ENCODE measurements at regions not wholly inside any gene's neighbourhood (a gene's known extent, or its start where the extent isn't known, plus 50 kb on each side); places are given as distances from the start of the nearest gene placed in this dataset.

DNA sequence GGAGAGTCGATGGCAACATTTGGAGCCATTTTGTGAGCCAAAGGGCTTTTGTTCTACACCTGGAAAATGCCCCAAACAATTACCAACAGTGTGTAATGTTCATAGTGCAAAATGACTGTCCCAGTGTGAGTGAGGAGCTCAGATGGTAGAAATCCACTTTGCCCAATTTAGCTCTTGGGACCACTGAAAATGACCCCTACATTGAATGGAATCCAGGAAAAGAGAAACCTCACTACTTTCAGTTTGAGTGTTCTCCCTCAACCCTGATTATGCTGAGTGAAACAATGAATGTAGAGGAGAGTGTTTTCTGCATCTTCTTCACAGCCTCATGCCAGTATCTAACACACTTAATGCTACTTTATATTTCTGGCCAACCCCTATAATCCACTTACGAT lies 84.9 kb upstream of the NRN1 start:
- Histone ChIP-seq H3K4me2 (ENCODE audit: insufficient read depth, low read length) (no peak overlapping the region), H3K9ac (ENCODE audit: low read depth, low read length) (no peak overlapping the region), H3K27me3 (ENCODE audit: insufficient read depth, low read length, poor library complexity) (peaks cover 4% of the 10 kb centered on the region), H2AFZ (ENCODE audit: low read depth, low read length) (no peak overlapping the region), H3K9me3 (ENCODE audit: insufficient read depth, low read length, severe bottlenecking) (no peaks in the 10 kb centered on the region), H3K36me3 (ENCODE audit: insufficient read depth, low read length) (no peaks in the 10 kb centered on the region), H3K27ac (ENCODE audit: low read length) (no peak overlapping the region), H3K4me3 (ENCODE audit: low read depth in 1 of 2, low read length in 2 of 2) (no peak overlapping the region), H3K79me2 (ENCODE audit: insufficient read depth, low read length) (no peaks in the 10 kb centered on the region), H3K4me1 (ENCODE audit: insufficient read depth, low read length) (no peaks in the 10 kb centered on the region), H4K20me1 (ENCODE audit: insufficient read depth, low read length) (no peaks in the 10 kb centered on the region)
- ATAC-seq (ENCODE audit: insufficient read depth, low read depth) (no peak), DNase-seq (no peak)
- TF ChIP-seq EZH2 (IDR thresholded peaks at IDR 0.05; ENCODE audit: borderline replicate concordance, low read depth, low read length, severe bottlenecking), result no peak
- TF ChIP-seq, protein P1, sequence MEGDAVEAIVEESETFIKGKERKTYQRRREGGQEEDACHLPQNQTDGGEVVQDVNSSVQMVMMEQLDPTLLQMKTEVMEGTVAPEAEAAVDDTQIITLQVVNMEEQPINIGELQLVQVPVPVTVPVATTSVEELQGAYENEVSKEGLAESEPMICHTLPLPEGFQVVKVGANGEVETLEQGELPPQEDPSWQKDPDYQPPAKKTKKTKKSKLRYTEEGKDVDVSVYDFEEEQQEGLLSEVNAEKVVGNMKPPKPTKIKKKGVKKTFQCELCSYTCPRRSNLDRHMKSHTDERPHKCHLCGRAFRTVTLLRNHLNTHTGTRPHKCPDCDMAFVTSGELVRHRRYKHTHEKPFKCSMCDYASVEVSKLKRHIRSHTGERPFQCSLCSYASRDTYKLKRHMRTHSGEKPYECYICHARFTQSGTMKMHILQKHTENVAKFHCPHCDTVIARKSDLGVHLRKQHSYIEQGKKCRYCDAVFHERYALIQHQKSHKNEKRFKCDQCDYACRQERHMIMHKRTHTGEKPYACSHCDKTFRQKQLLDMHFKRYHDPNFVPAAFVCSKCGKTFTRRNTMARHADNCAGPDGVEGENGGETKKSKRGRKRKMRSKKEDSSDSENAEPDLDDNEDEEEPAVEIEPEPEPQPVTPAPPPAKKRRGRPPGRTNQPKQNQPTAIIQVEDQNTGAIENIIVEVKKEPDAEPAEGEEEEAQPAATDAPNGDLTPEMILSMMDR (IDR thresholded peaks at IDR 0.05; ENCODE audit: borderline replicate concordance, extremely low read depth, low read length, poor library complexity, severe bottlenecking), result no peak

DNA sequence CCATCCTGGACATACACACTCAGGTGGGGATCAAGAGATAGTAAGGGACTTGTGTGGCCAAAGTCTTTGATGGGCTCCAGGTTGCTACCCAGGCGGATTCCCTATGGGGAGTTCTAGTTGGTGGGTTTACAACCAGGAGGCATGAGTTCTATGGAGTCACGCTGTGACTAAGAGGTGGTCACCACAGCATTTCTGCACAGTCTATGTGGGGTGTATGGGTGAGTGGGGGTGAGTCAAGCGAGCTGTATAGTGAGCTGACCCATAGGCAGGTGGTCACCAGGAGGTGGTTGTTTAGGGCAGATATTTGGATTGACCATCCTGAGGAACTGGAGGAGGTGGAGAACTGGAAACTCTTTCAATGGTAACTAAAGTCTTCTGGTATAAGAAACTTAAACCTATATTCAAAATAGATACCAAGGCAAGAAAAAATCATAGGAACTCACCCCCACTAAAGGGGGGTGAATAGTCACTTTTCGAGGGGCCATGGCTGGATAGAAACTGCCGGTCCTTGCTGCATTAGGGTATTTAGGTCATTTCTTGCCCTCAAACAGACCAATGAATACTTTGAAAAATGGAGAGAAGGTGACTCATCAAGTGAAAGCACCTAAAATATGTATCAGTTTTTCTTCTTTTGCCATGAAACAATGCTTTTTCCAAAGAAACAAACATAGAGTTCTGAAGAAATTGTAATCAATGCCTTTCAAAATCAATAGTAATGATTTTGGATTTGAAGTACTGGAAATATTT lies 84.3 kb upstream of the NRN1 start:
- Histone ChIP-seq H2AFZ (ENCODE audit: low read depth, low read length) (no peak overlapping the region), H3K9ac (ENCODE audit: low read depth, low read length) (no peak overlapping the region), H3K4me2 (ENCODE audit: insufficient read depth, low read length) (no peak overlapping the region), H3K27me3 (ENCODE audit: insufficient read depth, low read length, poor library complexity) (peaks cover 4% of the 10 kb centered on the region), H3K9me3 (ENCODE audit: insufficient read depth, low read length, severe bottlenecking) (no peaks in the 10 kb centered on the region), H3K4me3 (ENCODE audit: low read depth in 1 of 2, low read length in 2 of 2) (no peak overlapping the region), H3K36me3 (ENCODE audit: insufficient read depth, low read length) (no peaks in the 10 kb centered on the region), H4K20me1 (ENCODE audit: insufficient read depth, low read length) (no peaks in the 10 kb centered on the region), H3K4me1 (ENCODE audit: insufficient read depth, low read length) (no peaks in the 10 kb centered on the region), H3K79me2 (ENCODE audit: insufficient read depth, low read length) (no peaks in the 10 kb centered on the region), H3K27ac (ENCODE audit: low read length) (no peak overlapping the region)
- DNase-seq (no peak), ATAC-seq (ENCODE audit: insufficient read depth, low read depth) (no peak)
- TF ChIP-seq, protein P1 (IDR thresholded peaks at IDR 0.05; ENCODE audit: borderline replicate concordance, extremely low read depth, low read length, poor library complexity, severe bottlenecking), result no peak
- no peak for TF ChIP-seq EZH2 (IDR thresholded peaks at IDR 0.05; ENCODE audit: borderline replicate concordance, low read depth, low read length, severe bottlenecking)

DNA sequence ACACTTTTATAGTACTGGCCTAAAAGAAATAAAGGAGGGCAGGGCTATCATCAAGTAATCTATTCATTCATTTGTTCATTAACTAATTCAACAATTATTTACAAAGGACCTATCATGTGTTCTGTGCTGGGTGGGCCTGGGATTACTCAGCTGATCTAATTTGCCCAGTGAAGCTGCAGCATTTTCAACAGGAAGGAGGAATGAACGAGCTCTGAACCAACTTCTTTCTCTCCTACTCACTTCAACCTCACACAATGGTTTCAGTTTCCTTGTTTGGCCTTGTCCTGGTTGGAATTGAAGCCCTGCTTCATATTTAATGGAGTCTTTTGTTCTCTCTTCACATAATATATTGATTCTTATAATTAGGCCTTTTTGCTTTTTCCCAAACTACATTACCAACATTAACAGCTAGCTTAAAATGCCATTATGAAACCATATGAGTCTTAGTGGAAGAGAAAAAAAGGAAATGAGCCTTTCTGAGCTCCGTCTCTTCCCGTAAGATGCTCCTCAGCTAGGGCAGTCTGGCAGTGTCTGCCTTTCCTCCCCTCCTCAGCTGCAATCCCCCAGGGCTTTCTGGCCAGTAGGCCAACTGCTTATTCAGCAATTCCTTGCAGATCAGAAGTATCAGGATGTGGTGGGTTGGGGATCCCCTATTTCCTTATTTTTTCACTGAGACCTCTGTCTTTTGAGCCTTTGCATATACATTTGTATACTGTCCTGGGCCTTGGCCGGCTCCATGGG lies 79.4 kb upstream of the NRN1 start:
- no peak for TF ChIP-seq EZH2 (IDR thresholded peaks at IDR 0.05; ENCODE audit: borderline replicate concordance, low read depth, low read length, severe bottlenecking)
- Histone ChIP-seq H3K4me3 (ENCODE audit: low read depth in 1 of 2, low read length in 2 of 2) (no peak overlapping the region), H3K9me3 (ENCODE audit: insufficient read depth, low read length, severe bottlenecking) (peaks cover 5% of the 10 kb centered on the region), H4K20me1 (ENCODE audit: insufficient read depth, low read length) (no peaks in the 10 kb centered on the region), H3K4me2 (ENCODE audit: insufficient read depth, low read length) (no peak overlapping the region), H3K4me1 (ENCODE audit: insufficient read depth, low read length) (no peaks in the 10 kb centered on the region), H3K27me3 (ENCODE audit: insufficient read depth, low read length, poor library complexity) (peaks cover 13% of the 10 kb centered on the region), H3K9ac (ENCODE audit: low read depth, low read length) (no peak overlapping the region), H2AFZ (ENCODE audit: low read depth, low read length) (no peak overlapping the region), H3K27ac (ENCODE audit: low read length) (no peak overlapping the region), H3K79me2 (ENCODE audit: insufficient read depth, low read length) (no peaks in the 10 kb centered on the region), H3K36me3 (ENCODE audit: insufficient read depth, low read length) (no peaks in the 10 kb centered on the region)
- DNase-seq (no peak), ATAC-seq (ENCODE audit: insufficient read depth, low read depth) (no peak)

DNA sequence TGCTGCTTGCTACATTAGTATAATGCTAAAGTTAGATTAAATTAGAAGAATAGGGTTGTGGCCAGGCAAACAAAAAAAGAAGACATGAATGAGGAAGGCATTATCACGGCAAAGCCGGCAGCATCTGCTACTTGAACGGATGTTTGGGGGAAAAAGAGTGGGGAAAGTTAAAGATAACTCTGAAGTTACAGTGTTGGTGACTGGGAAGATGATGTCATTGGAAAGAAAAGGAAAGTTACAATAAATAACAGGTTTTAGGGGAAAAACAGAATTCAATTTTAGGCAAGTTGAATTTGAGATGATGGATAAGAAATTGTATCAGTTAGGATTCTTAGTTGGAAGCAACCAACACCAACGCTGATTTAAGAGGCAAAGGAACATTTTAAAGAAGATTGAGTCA lies 74.2 kb upstream of the NRN1 start:
- no peak for DNase-seq
- H3K4me1 ChIP-seq (ENCODE audit: insufficient read depth, low read length), result no peaks in the 10 kb centered on the region
- H3K9ac ChIP-seq (ENCODE audit: low read depth, low read length), result no peak overlapping the region
- no peak for TF ChIP-seq EZH2 (IDR thresholded peaks at IDR 0.05; ENCODE audit: borderline replicate concordance, low read depth, low read length, severe bottlenecking)
- TF ChIP-seq, protein P1 (IDR thresholded peaks at IDR 0.05; ENCODE audit: borderline replicate concordance, extremely low read depth, low read length, poor library complexity, severe bottlenecking), result no peak
- H4K20me1 ChIP-seq (ENCODE audit: insufficient read depth, low read length), result no peaks in the 10 kb centered on the region
- H3K4me2 ChIP-seq (ENCODE audit: insufficient read depth, low read length), result no peak overlapping the region
- H3K79me2 ChIP-seq (ENCODE audit: insufficient read depth, low read length), result no peaks in the 10 kb centered on the region
- no peak for ATAC-seq (ENCODE audit: insufficient read depth, low read depth)
- no peak overlapping the region for H2AFZ ChIP-seq (ENCODE audit: low read depth, low read length)
- no peak overlapping the region for H3K4me3 ChIP-seq (ENCODE audit: low read depth in 1 of 2, low read length in 2 of 2)
- no peaks in the 10 kb centered on the region for H3K36me3 ChIP-seq (ENCODE audit: insufficient read depth, low read length)
- H3K27me3 ChIP-seq (ENCODE audit: insufficient read depth, low read length, poor library complexity), result peaks cover 10% of the 10 kb centered on the region
- no peak overlapping the region for H3K27ac ChIP-seq (ENCODE audit: low read length)
- H3K9me3 ChIP-seq (ENCODE audit: insufficient read depth, low read length, severe bottlenecking), result peaks cover 8% of the 10 kb centered on the region

Measured in DND-41 (cell line).